ENCODE measurements at regions not wholly inside any gene's neighbourhood (a gene's known extent, or its start where the extent isn't known, plus 50 kb on each side); places are given as distances from the start of the nearest gene placed in this dataset.

- Histone ChIP-seq H3K27me3 (no peaks in the 10 kb centered on the region), H3K27ac (no peak overlapping the region), H3K36me3 (no peaks in the 10 kb centered on the region), H3K4me3 (no peak overlapping the region), H3K9me3 (no peaks in the 10 kb centered on the region), H3K4me1 (no peaks in the 10 kb centered on the region)
- intact Hi-C loops (cut with DNase I): no loop called here
- no peak for ATAC-seq
- DNase-seq: no peak
- TF ChIP-seq CTCF (IDR thresholded peaks at IDR 0.05): no peak
These were observed 143.2 kb upstream of the BACE2 start for GRCh38 chr21:41024746-41025254.

- Histone ChIP-seq H3K9me3 (no peaks in the 10 kb centered on the region), H3K36me3 (no peaks in the 10 kb centered on the region), H3K27ac (no peak overlapping the region), H3K4me3 (no peak overlapping the region), H3K4me1 (no peaks in the 10 kb centered on the region), H3K27me3 (peaks cover 3% of the 10 kb centered on the region)
- TF ChIP-seq CTCF (IDR thresholded peaks at IDR 0.05): no peak
- DNase-seq: no peak
- no peak for ATAC-seq
- intact Hi-C loops (cut with DNase I): no loop called here
These were observed 138.4 kb upstream of the BACE2 start for GRCh38 chr21:41029571-41029970.

GRCh38 chr21:41031701-41032220, 136.2 kb upstream of the BACE2 start:
- intact Hi-C loops (cut with DNase I): no loop called here
- Histone ChIP-seq H3K9me3 (no peaks in the 10 kb centered on the region), H3K4me1 (no peaks in the 10 kb centered on the region), H3K36me3 (no peaks in the 10 kb centered on the region), H3K27ac (no peak overlapping the region), H3K4me3 (no peak overlapping the region), H3K27me3 (peaks cover 3% of the 10 kb centered on the region)
- ATAC-seq (no peak), DNase-seq (no peak)
- no peak for TF ChIP-seq CTCF (IDR thresholded peaks at IDR 0.05)

GRCh38 chr21:41032541-41032940, 135.4 kb upstream of the BACE2 start:
- Histone ChIP-seq H3K9me3 (no peaks in the 10 kb centered on the region), H3K27ac (no peak overlapping the region), H3K36me3 (no peaks in the 10 kb centered on the region), H3K4me1 (no peaks in the 10 kb centered on the region), H3K27me3 (peaks cover 3% of the 10 kb centered on the region), H3K4me3 (no peak overlapping the region)
- DNase-seq (no peak), ATAC-seq (no peak)
- intact Hi-C loops (cut with DNase I): no loop called here
- TF ChIP-seq CTCF (IDR thresholded peaks at IDR 0.05): no peak

- no peaks in the 10 kb centered on the region for H3K36me3 ChIP-seq
- intact Hi-C loops (cut with DNase I): no loop called here
- TF ChIP-seq CTCF (IDR thresholded peaks at IDR 0.05): no peak
- peaks cover 2% of the 10 kb centered on the region for H3K27me3 ChIP-seq
- H3K4me3 ChIP-seq: no peak overlapping the region
- H3K9me3 ChIP-seq: no peaks in the 10 kb centered on the region
- DNase-seq: no peak
- H3K4me1 ChIP-seq: no peaks in the 10 kb centered on the region
- ATAC-seq: no peak
- no peak overlapping the region for H3K27ac ChIP-seq
These were observed 130.7 kb upstream of the BACE2 start for GRCh38 chr21:41037212-41037611.

GRCh38 chr21:41037936-41038335, 130.0 kb upstream of the BACE2 start:
- intact Hi-C loops (cut with DNase I): no loop called here
- Histone ChIP-seq H3K27me3 (no peaks in the 10 kb centered on the region), H3K4me1 (no peaks in the 10 kb centered on the region), H3K4me3 (no peak overlapping the region), H3K36me3 (no peaks in the 10 kb centered on the region), H3K27ac (no peak overlapping the region), H3K9me3 (no peaks in the 10 kb centered on the region)
- DNase-seq (no peak), ATAC-seq (no peak)
- TF ChIP-seq CTCF (IDR thresholded peaks at IDR 0.05): no peak
